ENCODE measurements at regions not wholly inside any gene's neighbourhood (a gene's known extent, or its start where the extent isn't known, plus 50 kb on each side); places are given as distances from the start of the nearest gene placed in this dataset.

DNA sequence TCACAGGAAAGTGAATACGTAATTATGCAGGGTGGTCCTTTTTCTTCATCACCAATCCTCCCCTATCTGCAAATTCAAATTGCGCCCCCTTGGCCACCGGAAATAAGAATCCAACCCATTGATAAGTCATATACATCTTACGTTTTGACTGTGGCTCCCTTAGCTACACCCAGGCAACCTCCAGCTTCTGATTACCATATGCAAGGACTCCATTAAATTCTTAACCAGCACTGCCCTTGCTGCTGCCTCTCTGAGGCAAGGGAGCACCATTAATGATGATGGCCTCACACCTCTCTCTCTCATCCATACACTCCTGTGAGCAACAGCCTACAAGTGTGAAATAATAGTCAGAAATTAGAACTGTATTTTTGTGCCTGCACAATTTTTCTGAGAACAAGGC, 106.0 kb upstream of the NOCT start:
- DNase-seq (ENCODE audit: low read depth), result no peak
- TF ChIP-seq, protein P1, sequence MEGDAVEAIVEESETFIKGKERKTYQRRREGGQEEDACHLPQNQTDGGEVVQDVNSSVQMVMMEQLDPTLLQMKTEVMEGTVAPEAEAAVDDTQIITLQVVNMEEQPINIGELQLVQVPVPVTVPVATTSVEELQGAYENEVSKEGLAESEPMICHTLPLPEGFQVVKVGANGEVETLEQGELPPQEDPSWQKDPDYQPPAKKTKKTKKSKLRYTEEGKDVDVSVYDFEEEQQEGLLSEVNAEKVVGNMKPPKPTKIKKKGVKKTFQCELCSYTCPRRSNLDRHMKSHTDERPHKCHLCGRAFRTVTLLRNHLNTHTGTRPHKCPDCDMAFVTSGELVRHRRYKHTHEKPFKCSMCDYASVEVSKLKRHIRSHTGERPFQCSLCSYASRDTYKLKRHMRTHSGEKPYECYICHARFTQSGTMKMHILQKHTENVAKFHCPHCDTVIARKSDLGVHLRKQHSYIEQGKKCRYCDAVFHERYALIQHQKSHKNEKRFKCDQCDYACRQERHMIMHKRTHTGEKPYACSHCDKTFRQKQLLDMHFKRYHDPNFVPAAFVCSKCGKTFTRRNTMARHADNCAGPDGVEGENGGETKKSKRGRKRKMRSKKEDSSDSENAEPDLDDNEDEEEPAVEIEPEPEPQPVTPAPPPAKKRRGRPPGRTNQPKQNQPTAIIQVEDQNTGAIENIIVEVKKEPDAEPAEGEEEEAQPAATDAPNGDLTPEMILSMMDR (conservative IDR thresholded peaks at IDR 0.05; ENCODE audit: low read depth, low read length), result no peak
- H3K4me3 ChIP-seq (ENCODE audit: low read depth, low read length), result no peak overlapping the region

GRCh38 chr4:138908134-138908533, 107.4 kb upstream of the NOCT start:
- TF ChIP-seq, protein P1 (conservative IDR thresholded peaks at IDR 0.05; ENCODE audit: low read depth, low read length), result no peak
- no peak for DNase-seq (ENCODE audit: low read depth)
- no peak overlapping the region for H3K4me3 ChIP-seq (ENCODE audit: low read depth, low read length)

DNA sequence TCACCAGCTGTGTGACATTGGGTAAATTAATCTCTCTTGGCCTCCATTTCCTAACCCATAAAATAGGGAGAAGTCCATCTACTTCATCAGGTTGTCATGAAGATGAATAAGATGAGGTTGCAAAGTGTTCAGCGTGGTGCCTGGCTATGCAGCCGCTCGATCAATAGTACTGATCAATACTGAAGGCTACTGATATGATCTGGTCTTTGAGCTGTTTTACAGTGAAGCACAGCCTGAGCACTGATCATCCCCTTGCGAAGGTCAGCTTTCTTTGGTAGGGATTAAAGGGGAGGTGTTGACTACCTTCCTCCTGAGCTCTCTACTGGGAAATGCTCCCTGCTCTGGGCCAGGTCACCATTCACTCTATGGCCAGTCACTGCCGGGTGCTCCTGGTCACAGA, 108.4 kb upstream of the NOCT start:
- H3K4me3 ChIP-seq (ENCODE audit: low read depth, low read length), result no peak overlapping the region
- TF ChIP-seq, protein P1 (conservative IDR thresholded peaks at IDR 0.05; ENCODE audit: low read depth, low read length), result no peak
- no peak for DNase-seq (ENCODE audit: low read depth)

DNA sequence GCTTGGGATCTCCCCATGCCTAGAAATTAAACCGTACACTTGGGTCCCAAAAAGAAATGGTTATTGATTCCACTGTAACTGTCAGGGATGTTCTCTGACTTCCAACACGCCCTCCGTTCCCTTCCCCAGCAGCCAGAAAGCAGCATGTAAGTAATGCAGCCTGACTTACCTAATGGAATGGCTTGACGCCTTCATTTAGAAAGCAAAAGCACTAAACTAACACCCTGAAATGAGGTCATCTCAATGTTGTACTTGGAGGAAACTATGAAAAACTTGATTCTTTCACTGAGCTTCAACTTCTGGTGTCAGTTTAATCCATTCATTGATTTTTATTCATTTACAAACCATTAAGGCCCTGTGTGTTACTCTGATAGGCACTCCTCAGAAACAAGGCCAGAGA, 110.8 kb upstream of the NOCT start:
- DNase-seq (ENCODE audit: low read depth), result no peak

GRCh38 chr4:138903185-138903584, 112.4 kb upstream of the NOCT start:
- DNase-seq (ENCODE audit: low read depth), result no peak
- TF ChIP-seq, protein P1 (conservative IDR thresholded peaks at IDR 0.05; ENCODE audit: low read depth, low read length), result no peak
- no peak overlapping the region for H3K4me3 ChIP-seq (ENCODE audit: low read depth, low read length)

More for the DNA sequence above, 110.8 kb upstream of the NOCT start:
- H3K4me3 ChIP-seq (ENCODE audit: low read depth, low read length), result no peak overlapping the region
- TF ChIP-seq, protein P1 (conservative IDR thresholded peaks at IDR 0.05; ENCODE audit: low read depth, low read length), result no peak

GRCh38 chr4:138902705-138903104, 112.9 kb upstream of the NOCT start:
- H3K4me3 ChIP-seq (ENCODE audit: low read depth, low read length), result no peak overlapping the region
- no peak for DNase-seq (ENCODE audit: low read depth)
- TF ChIP-seq, protein P1 (conservative IDR thresholded peaks at IDR 0.05; ENCODE audit: low read depth, low read length), result no peak

- TF ChIP-seq, protein P1 (conservative IDR thresholded peaks at IDR 0.05; ENCODE audit: low read depth, low read length), result no peak
- peak; percentile 52 for DNase-seq (ENCODE audit: low read depth)
- H3K4me3 ChIP-seq (ENCODE audit: low read depth, low read length), result no peak overlapping the region
Observed at GRCh38 chr4:138901177-138901576, 114.4 kb upstream of the NOCT start.

Data from choroid plexus epithelial cell (primary cell).